ENCODE measurements at regions not wholly inside any gene's neighbourhood (a gene's known extent, or its start where the extent isn't known, plus 50 kb on each side); places are given as distances from the start of the nearest gene placed in this dataset.

- DNase-seq = no peak
- H3K4me3 ChIP-seq = no peak overlapping the region
- no peak overlapping the region for H3K27ac ChIP-seq
- H3K36me3 ChIP-seq = no peaks in the 10 kb centered on the region
- TF ChIP-seq, protein P1, sequence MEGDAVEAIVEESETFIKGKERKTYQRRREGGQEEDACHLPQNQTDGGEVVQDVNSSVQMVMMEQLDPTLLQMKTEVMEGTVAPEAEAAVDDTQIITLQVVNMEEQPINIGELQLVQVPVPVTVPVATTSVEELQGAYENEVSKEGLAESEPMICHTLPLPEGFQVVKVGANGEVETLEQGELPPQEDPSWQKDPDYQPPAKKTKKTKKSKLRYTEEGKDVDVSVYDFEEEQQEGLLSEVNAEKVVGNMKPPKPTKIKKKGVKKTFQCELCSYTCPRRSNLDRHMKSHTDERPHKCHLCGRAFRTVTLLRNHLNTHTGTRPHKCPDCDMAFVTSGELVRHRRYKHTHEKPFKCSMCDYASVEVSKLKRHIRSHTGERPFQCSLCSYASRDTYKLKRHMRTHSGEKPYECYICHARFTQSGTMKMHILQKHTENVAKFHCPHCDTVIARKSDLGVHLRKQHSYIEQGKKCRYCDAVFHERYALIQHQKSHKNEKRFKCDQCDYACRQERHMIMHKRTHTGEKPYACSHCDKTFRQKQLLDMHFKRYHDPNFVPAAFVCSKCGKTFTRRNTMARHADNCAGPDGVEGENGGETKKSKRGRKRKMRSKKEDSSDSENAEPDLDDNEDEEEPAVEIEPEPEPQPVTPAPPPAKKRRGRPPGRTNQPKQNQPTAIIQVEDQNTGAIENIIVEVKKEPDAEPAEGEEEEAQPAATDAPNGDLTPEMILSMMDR (IDR thresholded peaks at IDR 0.05) = no peak
- TF ChIP-seq POLR2A (IDR thresholded peaks at IDR 0.05) = no peak
- H3K9me3 ChIP-seq = no peaks in the 10 kb centered on the region
- intact Hi-C loops (cut with DNase I) = no loop called here
- H3K27me3 ChIP-seq = no peaks in the 10 kb centered on the region
- WGBS, 2 donors = 59 to 90% methylated on average over 7 of the region's 7 CpGs
- H3K4me1 ChIP-seq = no peaks in the 10 kb centered on the region
These were observed 441.5 kb upstream of the RARB start for GRCh38 chr3:24986612-24987011.

- whole genome bisulfite sequencing, 2 donors = 66 to 96% methylated on average over 2 of the region's 2 CpGs
- H3K9me3 ChIP-seq = no peaks in the 10 kb centered on the region
- H3K27me3 ChIP-seq = no peaks in the 10 kb centered on the region
- peaks cover 0 to 15% (median 0%) of the 10 kb centered on the region in 3 donors for H3K4me1 ChIP-seq
- no peak for TF ChIP-seq POLR2A (IDR thresholded peaks at IDR 0.05)
- TF ChIP-seq, protein P1 (IDR thresholded peaks at IDR 0.05) = no peak
- DNase-seq = no peak
- intact Hi-C loops (cut with DNase I) = no loop called here
- H3K27ac ChIP-seq = no peak overlapping the region
- H3K36me3 ChIP-seq = no peaks in the 10 kb centered on the region
- H3K4me3 ChIP-seq = no peak overlapping the region
These were observed 428.7 kb upstream of the RARB start for GRCh38 chr3:24999357-24999756.

GRCh38 chr3:25000971-25001591 is 427.0 kb upstream of the RARB start:
- DNase-seq = no peak
- H3K36me3 ChIP-seq = no peaks in the 10 kb centered on the region
- WGBS, 2 donors = 29 to 60% methylated on average over 1 of the region's 1 CpG
- peaks cover 0 to 15% (median 0%) of the 10 kb centered on the region in 3 donors for H3K4me1 ChIP-seq
- H3K27ac ChIP-seq = peak overlapping the region in 2 of 4 donors; percentile 29 to 30
- H3K4me3 ChIP-seq = no peak overlapping the region
- intact Hi-C loops (cut with DNase I) = no loop called here
- no peaks in the 10 kb centered on the region for H3K9me3 ChIP-seq
- no peaks in the 10 kb centered on the region for H3K27me3 ChIP-seq
- no peak for TF ChIP-seq POLR2A (IDR thresholded peaks at IDR 0.05)
- TF ChIP-seq, protein P1 (IDR thresholded peaks at IDR 0.05) = no peak

DNA sequence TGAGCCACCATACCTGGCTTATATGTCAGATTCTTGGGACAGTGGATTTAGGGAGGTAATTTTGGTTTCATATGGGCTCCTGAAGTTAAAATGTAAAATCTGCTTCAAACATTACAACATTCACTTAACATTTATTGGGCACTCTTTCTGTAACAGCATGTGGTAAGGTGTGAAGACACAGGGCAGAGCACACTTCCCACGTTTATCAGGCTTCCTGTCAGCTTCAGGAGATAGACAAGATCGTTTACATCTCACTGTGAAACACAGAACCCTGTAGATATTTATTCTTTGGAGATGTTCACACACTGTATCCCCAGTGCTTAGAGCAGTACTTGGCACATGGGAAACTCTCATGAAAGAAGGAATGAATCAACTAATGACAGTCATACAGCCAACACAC is 426.0 kb upstream of the RARB start:
- H3K27ac ChIP-seq = no peak overlapping the region
- H3K4me1 ChIP-seq = peaks cover 0 to 19% (median 0%) of the 10 kb centered on the region in 3 donors
- no peaks in the 10 kb centered on the region for H3K27me3 ChIP-seq
- H3K36me3 ChIP-seq = no peaks in the 10 kb centered on the region
- H3K4me3 ChIP-seq = no peak overlapping the region
- WGBS, 2 donors = 40 to 55% methylated on average over 2 of the region's 2 CpGs
- TF ChIP-seq, protein P1 (IDR thresholded peaks at IDR 0.05) = no peak
- TF ChIP-seq POLR2A (IDR thresholded peaks at IDR 0.05) = no peak
- intact Hi-C loops (cut with DNase I) = no loop called here
- DNase-seq = no peak
- no peaks in the 10 kb centered on the region for H3K9me3 ChIP-seq

- Histone ChIP-seq H3K4me1 (peaks cover 7 to 28% (median 9%) of the 10 kb centered on the region in 3 donors), H3K27me3 (peaks cover 0 to 9% (median 0%) of the 10 kb centered on the region in 4 donors), H3K4me3 (no peak overlapping the region), H3K27ac (peak overlapping the region; percentile 13 to 62 (median 54)), H3K36me3 (no peaks in the 10 kb centered on the region), H3K9me3 (no peaks in the 10 kb centered on the region)
- intact Hi-C loops (cut with DNase I) = no loop called here
- WGBS, 2 donors = 8 to 27% methylated on average over 2 of the region's 2 CpGs
- no peak for DNase-seq
- TF ChIP-seq POLR2A (IDR thresholded peaks at IDR 0.05) = no peak
- TF ChIP-seq, protein P1 (IDR thresholded peaks at IDR 0.05) = no peak
These were observed 419.9 kb upstream of the RARB start for GRCh38 chr3:25007974-25008658.
